ENCODE measurements at regions not wholly inside any gene's neighbourhood (a gene's known extent, or its start where the extent isn't known, plus 50 kb on each side); places are given as distances from the start of the nearest gene placed in this dataset.

DNA sequence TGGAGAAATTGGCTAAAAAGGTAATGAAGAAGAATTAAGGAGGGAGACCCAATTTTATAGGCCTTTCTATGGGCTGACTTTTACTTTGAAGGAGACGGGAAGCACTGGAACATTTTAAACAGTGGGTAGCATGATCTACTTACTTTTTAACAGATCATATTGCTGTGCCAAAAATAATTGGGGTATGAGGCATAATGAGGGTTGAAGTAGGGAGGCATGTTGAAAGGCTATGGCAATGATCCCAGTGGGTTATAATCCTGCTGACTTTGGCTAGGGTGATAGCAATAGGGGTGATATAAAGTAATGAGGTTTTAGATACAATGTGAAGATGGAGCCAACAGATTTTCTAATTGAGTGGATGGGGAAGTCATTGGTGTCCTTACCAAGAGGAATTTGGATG, 73.2 kb downstream of the GPR37 start:
- no peaks in the 10 kb centered on the region for H3K36me3 ChIP-seq (ENCODE audit: insufficient read depth)
- no peak overlapping the region for H3K27ac ChIP-seq (ENCODE audit: low read depth)
- no peaks in the 10 kb centered on the region for H3K4me1 ChIP-seq (ENCODE audit: insufficient read depth)
- no peak for DNase-seq (ENCODE audit: extremely low spot score)
- 75% methylated on average over 1 of the region's 1 CpG for WGBS
- no peak overlapping the region for H3K4me3 ChIP-seq (ENCODE audit: low read depth, low read length)

- DNase-seq (ENCODE audit: extremely low spot score), result no peak
- Histone ChIP-seq H3K4me3 (ENCODE audit: low read depth, low read length) (no peak overlapping the region), H3K4me1 (ENCODE audit: insufficient read depth) (no peaks in the 10 kb centered on the region), H3K36me3 (ENCODE audit: insufficient read depth) (no peaks in the 10 kb centered on the region), H3K27ac (ENCODE audit: low read depth) (no peak overlapping the region)
Measured at GRCh38 chr7:124690840-124691239, 74.8 kb downstream of the GPR37 start.

DNA sequence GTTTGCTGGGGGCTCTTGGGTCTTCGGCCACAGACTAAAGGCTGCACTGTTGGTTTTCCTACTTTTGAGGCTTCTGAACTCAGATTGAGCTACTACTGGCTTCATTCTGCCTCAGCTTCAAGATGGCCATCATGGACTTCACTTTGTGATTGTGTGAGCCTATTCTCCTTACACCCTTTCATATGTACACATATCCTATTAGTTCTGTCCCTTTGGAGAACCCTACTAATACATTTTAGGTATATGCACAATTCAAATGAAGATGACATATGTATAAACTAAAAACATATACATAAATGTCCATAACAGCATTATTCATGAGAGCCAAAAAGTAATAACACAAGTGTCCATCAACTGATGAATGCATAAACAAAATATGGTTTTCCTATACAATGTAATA, 75.7 kb downstream of the GPR37 start:
- Histone ChIP-seq H3K27ac (ENCODE audit: low read depth) (no peak overlapping the region), H3K4me3 (ENCODE audit: low read depth, low read length) (no peak overlapping the region), H3K36me3 (ENCODE audit: insufficient read depth) (no peaks in the 10 kb centered on the region), H3K4me1 (ENCODE audit: insufficient read depth) (no peaks in the 10 kb centered on the region)
- no peak for DNase-seq (ENCODE audit: extremely low spot score)
- WGBS, result 93% methylated on average over 1 of the region's 1 CpG

DNA sequence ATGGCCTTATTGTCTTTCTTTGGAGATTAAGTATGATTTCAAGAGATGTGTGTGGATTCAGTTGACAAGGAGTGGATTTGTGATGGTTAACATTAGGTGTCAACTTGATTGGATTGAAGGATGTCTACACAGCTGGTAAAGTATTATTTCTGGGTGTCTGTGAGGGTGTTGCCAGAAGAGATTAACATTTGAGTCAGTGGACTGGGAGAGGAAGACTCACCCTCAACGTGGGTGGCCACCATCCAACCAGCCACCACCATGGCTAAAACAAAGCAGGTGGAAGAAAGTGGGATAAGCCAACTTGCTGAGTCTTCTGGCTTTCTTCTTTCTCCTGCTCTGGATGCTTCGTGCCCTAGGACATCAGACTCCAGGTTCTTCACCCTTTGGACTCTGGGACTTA, 76.1 kb downstream of the GPR37 start:
- no peaks in the 10 kb centered on the region for H3K36me3 ChIP-seq (ENCODE audit: insufficient read depth)
- H3K4me3 ChIP-seq (ENCODE audit: low read depth, low read length), result no peak overlapping the region
- H3K27ac ChIP-seq (ENCODE audit: low read depth), result no peak overlapping the region
- no peaks in the 10 kb centered on the region for H3K4me1 ChIP-seq (ENCODE audit: insufficient read depth)
- WGBS, result 72% methylated on average over 2 of the region's 2 CpGs
- DNase-seq (ENCODE audit: extremely low spot score), result no peak

DNA sequence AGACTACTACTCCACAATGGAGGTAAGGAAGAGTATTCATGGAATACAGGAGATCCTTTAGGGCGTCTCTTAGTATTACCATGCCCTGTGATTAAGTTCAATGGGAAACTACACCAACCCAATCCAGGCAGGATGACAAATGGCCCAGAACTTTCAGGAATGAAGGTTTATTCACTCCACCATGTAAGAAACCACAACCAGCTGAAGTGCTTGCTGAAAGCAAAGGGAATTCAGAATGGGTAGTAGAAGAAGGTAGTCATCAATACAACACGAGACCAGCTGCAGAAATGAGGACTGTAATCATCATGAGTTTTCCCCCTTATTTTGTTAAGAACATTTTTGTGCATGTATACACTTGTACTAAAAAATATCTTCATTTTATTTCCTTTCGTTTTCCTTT, 76.6 kb downstream of the GPR37 start:
- Histone ChIP-seq H3K4me3 (ENCODE audit: low read depth, low read length) (no peak overlapping the region), H3K4me1 (ENCODE audit: insufficient read depth) (no peaks in the 10 kb centered on the region), H3K27ac (ENCODE audit: low read depth) (no peak overlapping the region), H3K36me3 (ENCODE audit: insufficient read depth) (no peaks in the 10 kb centered on the region)
- DNase-seq (ENCODE audit: extremely low spot score), result no peak
- 69% methylated on average over 3 of the region's 3 CpGs for WGBS

GRCh38 chr7:124686543-124687171, 78.9 kb downstream of the GPR37 start:
- DNase-seq (ENCODE audit: extremely low spot score), result no peak
- no peak overlapping the region for H3K4me3 ChIP-seq (ENCODE audit: low read depth, low read length)
- H3K36me3 ChIP-seq (ENCODE audit: insufficient read depth), result no peaks in the 10 kb centered on the region
- H3K4me1 ChIP-seq (ENCODE audit: insufficient read depth), result no peaks in the 10 kb centered on the region
- H3K27ac ChIP-seq (ENCODE audit: low read depth), result no peak overlapping the region

- Histone ChIP-seq H3K4me3 (ENCODE audit: low read depth, low read length) (no peak overlapping the region), H3K4me1 (ENCODE audit: insufficient read depth) (no peaks in the 10 kb centered on the region), H3K27ac (ENCODE audit: low read depth) (no peak overlapping the region), H3K36me3 (ENCODE audit: insufficient read depth) (no peaks in the 10 kb centered on the region)
- 0% methylated on average over 1 of the region's 1 CpG for WGBS
- DNase-seq (ENCODE audit: extremely low spot score), result no peak
Measured at GRCh38 chr7:124681946-124682345, 83.6 kb downstream of the GPR37 start.

- no peaks in the 10 kb centered on the region for H3K36me3 ChIP-seq (ENCODE audit: insufficient read depth)
- DNase-seq (ENCODE audit: extremely low spot score), result no peak
- H3K27ac ChIP-seq (ENCODE audit: low read depth), result no peak overlapping the region
- no peaks in the 10 kb centered on the region for H3K4me1 ChIP-seq (ENCODE audit: insufficient read depth)
- 95% methylated on average over 6 of the region's 6 CpGs for WGBS
- H3K4me3 ChIP-seq (ENCODE audit: low read depth, low read length), result no peak overlapping the region
Measured at GRCh38 chr7:124680304-124680703, 85.3 kb downstream of the GPR37 start.

- WGBS, result 72% methylated on average over 8 of the region's 8 CpGs
- Histone ChIP-seq H3K4me1 (ENCODE audit: insufficient read depth) (no peaks in the 10 kb centered on the region), H3K27ac (ENCODE audit: low read depth) (no peak overlapping the region), H3K36me3 (ENCODE audit: insufficient read depth) (no peaks in the 10 kb centered on the region), H3K4me3 (ENCODE audit: low read depth, low read length) (no peak overlapping the region)
- DNase-seq (ENCODE audit: extremely low spot score), result no peak
Measured at GRCh38 chr7:124679586-124680225, 85.9 kb downstream of the GPR37 start.

DNA sequence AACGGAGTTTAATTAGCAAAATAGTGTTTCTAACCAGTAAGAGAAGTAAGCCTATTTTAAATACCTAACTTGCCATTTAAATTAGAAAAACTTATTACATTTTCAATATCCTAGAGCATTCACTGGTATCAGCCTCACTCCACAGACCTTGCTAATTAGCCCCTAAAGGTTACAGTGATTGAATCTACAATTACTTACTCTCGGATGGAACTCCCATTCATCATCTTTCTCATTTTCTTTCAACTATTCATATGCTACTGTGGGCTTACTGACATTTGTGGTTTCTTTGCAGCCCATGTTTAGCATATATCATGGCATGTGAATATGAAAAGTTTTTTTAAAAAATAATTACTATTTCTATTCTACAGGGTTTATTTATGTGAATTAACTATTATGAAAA, 86.4 kb downstream of the GPR37 start:
- no peaks in the 10 kb centered on the region for H3K36me3 ChIP-seq (ENCODE audit: insufficient read depth)
- no peaks in the 10 kb centered on the region for H3K4me1 ChIP-seq (ENCODE audit: insufficient read depth)
- no peak for DNase-seq (ENCODE audit: extremely low spot score)
- 79% methylated on average over 2 of the region's 2 CpGs for WGBS
- no peak overlapping the region for H3K4me3 ChIP-seq (ENCODE audit: low read depth, low read length)
- H3K27ac ChIP-seq (ENCODE audit: low read depth), result no peak overlapping the region

GRCh38 chr7:124674451-124674850, 91.1 kb downstream of the GPR37 start:
- 85% methylated on average over 1 of the region's 1 CpG for WGBS
- no peak for DNase-seq (ENCODE audit: extremely low spot score)
- H3K27ac ChIP-seq (ENCODE audit: low read depth), result no peak overlapping the region

DNA sequence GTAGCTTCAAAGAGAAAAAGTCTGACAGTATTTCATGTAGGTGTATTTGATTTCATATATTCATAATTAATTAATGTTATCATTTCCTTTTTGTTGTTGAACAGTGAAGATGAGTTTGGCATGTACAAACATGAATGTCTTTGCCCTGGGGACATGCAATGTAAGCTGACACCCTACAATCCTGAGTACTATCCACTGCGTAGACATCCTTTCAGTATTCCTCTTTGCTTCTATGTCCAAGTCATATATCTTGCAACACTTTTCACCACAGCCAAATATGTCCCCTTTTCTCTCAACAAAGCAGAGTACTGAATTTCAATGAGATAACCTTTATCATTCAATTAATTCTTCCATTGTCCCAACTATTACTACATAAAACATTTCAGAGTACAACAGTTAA, 93.6 kb downstream of the GPR37 start:
- 71% methylated on average over 1 of the region's 1 CpG for WGBS
- DNase-seq (ENCODE audit: extremely low spot score), result no peak

More at GRCh38 chr7:124674451-124674850, 91.1 kb downstream of the GPR37 start:
- no peak overlapping the region for H3K4me3 ChIP-seq (ENCODE audit: low read depth, low read length)
- H3K36me3 ChIP-seq (ENCODE audit: insufficient read depth), result no peaks in the 10 kb centered on the region
- no peaks in the 10 kb centered on the region for H3K4me1 ChIP-seq (ENCODE audit: insufficient read depth)

GRCh38 chr7:124667312-124668153, 98.1 kb downstream of the GPR37 start:
- no peak for DNase-seq (ENCODE audit: extremely low spot score)
- Histone ChIP-seq H3K27ac (ENCODE audit: low read depth) (no peak overlapping the region), H3K4me1 (ENCODE audit: insufficient read depth) (no peaks in the 10 kb centered on the region), H3K36me3 (ENCODE audit: insufficient read depth) (no peaks in the 10 kb centered on the region), H3K4me3 (ENCODE audit: low read depth, low read length) (no peak overlapping the region)
- WGBS, result 74% methylated on average over 9 of the region's 9 CpGs

More for the DNA sequence above, 93.6 kb downstream of the GPR37 start:
- no peak overlapping the region for H3K27ac ChIP-seq (ENCODE audit: low read depth)
- no peak overlapping the region for H3K4me3 ChIP-seq (ENCODE audit: low read depth, low read length)
- H3K4me1 ChIP-seq (ENCODE audit: insufficient read depth), result no peaks in the 10 kb centered on the region
- H3K36me3 ChIP-seq (ENCODE audit: insufficient read depth), result no peaks in the 10 kb centered on the region

- Histone ChIP-seq H3K27ac (ENCODE audit: low read depth) (no peak overlapping the region), H3K4me1 (ENCODE audit: insufficient read depth) (no peaks in the 10 kb centered on the region), H3K36me3 (ENCODE audit: insufficient read depth) (no peaks in the 10 kb centered on the region), H3K4me3 (ENCODE audit: low read depth, low read length) (no peak overlapping the region)
- no peak for DNase-seq (ENCODE audit: extremely low spot score)
Measured at GRCh38 chr7:124662937-124663336, 102.7 kb downstream of the GPR37 start.
